ENCODE measurements at regions not wholly inside any gene's neighbourhood (a gene's known extent, or its start where the extent isn't known, plus 50 kb on each side); places are given as distances from the start of the nearest gene placed in this dataset.

DNA sequence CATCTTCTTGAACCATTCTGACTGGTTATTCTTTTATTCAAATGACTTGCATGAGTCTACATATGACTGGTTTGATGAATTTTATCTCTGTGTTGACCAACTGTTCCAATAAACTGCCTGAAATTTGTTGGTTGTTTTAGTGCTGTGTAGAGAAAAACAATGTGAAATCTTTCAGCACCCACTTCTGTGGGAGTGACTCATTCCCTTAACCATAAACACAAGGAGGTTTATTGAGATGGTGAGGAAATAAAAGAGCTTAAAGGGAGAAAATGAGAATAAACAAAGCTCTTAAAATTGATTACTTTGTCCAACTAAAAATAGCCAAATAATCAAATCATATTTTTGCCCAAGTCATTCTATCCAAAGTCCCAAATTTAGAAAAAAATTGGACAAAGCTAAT is 341.1 kb downstream of the TGFB2 start:
- DNase-seq, result no peak

GRCh38 chr1:218686761-218687160 is 341.6 kb downstream of the TGFB2 start:
- DNase-seq, result no peak

- DNase-seq, result no peak
These were observed 347.7 kb downstream of the TGFB2 start for GRCh38 chr1:218692808-218693207.

- no peak for DNase-seq
These were observed 348.5 kb downstream of the TGFB2 start for GRCh38 chr1:218693599-218693998.

- DNase-seq, result no peak
These were observed 348.9 kb downstream of the TGFB2 start for GRCh38 chr1:218694085-218694484.

GRCh38 chr1:218694636-218695035 is 349.5 kb downstream of the TGFB2 start:
- DNase-seq, result no peak

DNA sequence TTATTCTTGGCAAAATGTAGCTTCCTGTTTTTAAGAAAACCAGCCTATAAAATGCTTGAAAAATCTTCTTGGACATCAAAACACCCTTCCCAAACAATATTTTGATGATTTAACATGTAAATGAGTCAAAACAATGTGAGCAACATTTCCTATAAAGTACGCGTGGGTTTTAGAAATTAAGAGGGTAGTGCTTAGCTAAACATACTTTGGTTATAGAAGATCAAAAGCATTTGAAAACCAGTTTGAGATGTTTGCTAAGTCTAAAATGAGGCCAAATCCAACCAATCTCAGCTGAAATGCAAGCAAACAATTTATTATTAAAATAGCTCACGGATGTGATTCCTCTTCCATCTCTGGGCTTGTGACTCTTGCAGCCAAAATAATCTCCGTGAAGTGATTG is 350.4 kb downstream of the TGFB2 start:
- DNase-seq, result no peak

- DNase-seq, result no peak
These were observed 353.0 kb downstream of the TGFB2 start for GRCh38 chr1:218698141-218698540.

- DNase-seq, result no peak
These were observed 354.3 kb downstream of the TGFB2 start for GRCh38 chr1:218699421-218699820.

- no peak for DNase-seq
These were observed 354.7 kb downstream of the TGFB2 start for GRCh38 chr1:218699865-218700264.

DNA sequence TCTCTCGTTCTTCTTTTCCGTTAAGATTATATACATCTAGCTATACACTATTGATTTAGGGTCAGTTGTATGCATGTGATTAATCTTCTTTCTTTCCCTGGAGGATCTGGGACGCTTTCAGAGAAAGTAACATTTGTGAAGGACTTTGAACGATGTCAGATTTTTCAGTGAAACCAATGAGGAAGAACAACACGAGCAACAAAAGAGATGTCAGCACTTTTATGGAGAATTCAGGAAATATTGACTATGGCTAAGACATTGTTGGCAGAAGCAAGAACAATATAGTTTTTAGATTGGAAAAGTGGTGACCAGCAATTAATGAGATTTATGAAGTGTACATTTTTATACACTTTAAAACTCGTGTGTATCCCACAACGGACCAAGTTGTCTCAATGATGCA is 355.5 kb downstream of the TGFB2 start:
- no peak for DNase-seq

- no peak for DNase-seq
These were observed 356.0 kb downstream of the TGFB2 start for GRCh38 chr1:218701131-218701530.

- DNase-seq, result no peak
These were observed 357.6 kb downstream of the TGFB2 start for GRCh38 chr1:218702775-218703174.

DNA sequence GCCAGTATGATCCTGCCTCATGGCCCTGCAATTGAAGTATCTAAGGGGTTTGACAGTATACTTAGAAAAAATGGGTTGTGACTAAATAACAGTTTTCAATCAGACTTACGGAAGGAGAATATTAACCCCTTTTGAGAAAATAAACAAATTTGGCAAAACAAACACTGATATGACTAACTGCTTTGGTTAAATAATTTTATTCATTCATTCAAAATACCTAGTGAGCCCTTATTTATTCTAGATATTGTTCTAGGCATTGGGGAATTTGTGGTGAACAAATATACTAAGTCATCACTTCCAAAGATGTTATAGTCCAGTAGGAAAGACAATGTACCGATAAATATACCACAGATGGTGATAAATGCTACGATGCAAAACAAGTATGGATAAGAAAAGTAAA is 358.7 kb downstream of the TGFB2 start:
- DNase-seq, result no peak

DNA sequence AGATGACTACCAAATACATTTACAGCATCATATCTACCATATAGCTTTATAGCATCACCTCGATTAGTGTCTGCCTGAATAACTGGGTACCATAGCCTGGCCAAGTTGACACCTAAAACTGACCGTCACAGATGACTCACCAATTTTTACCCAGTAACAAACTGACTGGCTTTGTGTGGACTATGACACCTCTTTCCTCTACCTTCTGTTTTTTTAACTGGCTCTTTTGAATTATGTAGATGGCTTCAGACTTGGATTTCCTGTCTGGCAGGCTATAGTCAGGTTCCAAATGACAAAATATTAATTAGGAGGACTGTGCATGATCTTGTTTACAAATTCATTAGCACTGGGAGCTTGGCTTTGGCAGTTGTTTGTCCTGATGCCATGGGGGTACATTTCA is 360.3 kb downstream of the TGFB2 start:
- no peak for DNase-seq

GRCh38 chr1:218705911-218706893 is 361.1 kb downstream of the TGFB2 start:
- DNase-seq, result no peak

DNA sequence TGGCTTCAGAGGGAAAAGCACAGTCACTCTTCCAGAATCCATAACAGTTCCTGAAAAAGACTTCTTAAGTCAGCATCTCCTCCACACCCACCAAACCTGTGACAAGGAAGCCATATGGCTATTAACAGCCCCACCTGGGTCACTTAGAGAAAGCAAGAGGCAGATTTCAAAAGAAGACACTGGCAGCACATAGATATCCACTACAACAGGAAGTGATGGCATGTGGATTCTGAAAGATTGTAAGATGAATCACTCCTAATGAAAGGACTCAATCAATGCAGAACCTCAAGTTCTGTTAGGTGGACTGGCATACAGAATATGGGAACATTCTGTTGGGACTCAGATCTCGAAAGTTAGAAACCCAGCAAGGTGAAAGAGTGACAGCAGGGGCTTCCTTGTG is 365.9 kb downstream of the TGFB2 start:
- no peak for DNase-seq

DNA sequence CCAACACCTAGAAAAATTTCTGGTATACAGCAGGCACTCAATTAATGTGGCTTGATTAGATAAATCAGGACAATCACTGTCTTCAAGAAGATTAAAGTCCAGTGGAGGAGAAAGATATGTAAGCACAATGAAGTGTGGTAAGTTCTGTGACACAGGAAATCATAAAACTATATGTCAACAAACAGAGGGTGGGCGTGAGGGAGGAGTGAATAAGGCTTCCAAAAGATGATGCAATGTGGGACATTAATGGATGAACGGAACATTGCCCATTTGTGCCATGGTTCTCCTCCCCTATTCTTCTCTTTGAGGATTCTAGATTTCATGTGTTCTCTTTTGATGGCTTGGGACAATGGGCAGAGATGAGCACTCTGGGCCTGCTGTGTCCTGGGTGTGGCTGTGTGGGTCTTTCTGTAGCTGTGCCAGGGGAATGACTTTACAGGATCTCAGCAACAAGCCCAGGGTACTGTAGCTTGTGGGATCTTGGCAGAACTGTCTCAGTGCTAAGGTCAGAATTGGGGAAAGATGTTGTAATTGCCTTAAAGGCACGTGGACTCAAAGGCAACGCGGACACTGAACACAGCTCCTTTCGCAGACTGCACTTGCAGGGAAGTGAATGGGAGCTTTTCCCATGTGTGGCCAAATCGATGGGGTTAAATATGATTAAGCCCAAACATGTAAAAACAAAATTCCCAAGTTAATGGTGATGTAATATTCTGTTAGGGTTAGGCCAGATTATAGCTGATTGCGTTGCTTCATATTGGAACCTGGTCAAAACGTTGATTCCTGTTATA is 366.9 kb downstream of the TGFB2 start:
- no peak for DNase-seq

DNA sequence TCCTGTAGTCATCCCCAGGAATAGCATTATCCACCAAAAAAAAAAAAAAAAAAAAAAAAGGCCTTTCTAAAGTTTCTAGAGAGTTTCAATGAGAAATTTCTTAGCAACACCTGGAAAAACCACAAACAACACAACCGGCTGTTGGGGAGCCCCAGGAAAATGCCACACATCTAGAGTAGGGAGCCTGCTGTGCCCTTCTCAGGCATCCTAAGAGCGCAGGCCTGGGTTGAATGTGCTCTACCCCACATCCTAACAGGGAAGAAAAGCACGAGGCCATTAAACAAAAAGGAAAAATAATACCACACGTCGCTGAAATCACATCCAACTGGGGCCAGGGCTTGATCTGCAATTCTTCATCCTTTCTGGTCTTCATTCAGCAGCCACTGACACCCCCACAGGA is 367.5 kb downstream of the TGFB2 start:
- DNase-seq, result no peak

GRCh38 chr1:218715961-218716669 is 371.0 kb downstream of the TGFB2 start:
- no peak for DNase-seq

GRCh38 chr1:218717575-218717974 is 372.4 kb downstream of the TGFB2 start:
- no peak for DNase-seq

- DNase-seq, result no peak
These were observed 373.1 kb downstream of the TGFB2 start for GRCh38 chr1:218718206-218718605.

DNA sequence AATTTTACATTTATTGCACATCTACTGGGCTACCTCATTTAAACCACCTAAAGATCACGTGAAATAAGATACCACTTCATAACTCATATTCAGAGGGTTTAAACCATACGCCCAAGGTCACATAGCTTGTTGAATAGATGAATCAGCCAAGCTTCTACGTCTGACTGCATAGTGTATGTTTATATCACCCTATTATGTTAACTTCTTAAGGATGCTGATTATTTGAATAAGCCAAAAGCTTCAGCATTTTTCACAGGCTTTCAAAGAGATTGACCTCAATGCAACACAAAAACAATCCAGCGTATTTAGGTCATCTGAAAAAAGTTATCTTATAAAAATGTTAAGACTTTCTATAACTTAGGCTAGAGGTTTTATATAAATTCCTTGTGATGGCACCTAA is 373.8 kb downstream of the TGFB2 start:
- no peak for DNase-seq

Measured in activated CD4-positive, alpha-beta T cell treated with anti-CD3 and anti-CD28 coated beads, Interleukin-2, amount 50 U/mL, for 48 hours (primary cell).